ENCODE measurements at regions not wholly inside any gene's neighbourhood (a gene's known extent, or its start where the extent isn't known, plus 50 kb on each side); places are given as distances from the start of the nearest gene placed in this dataset.
A peak's percentile ranks its signal among the peaks of the same experiment; 100 is the strongest.

DNA sequence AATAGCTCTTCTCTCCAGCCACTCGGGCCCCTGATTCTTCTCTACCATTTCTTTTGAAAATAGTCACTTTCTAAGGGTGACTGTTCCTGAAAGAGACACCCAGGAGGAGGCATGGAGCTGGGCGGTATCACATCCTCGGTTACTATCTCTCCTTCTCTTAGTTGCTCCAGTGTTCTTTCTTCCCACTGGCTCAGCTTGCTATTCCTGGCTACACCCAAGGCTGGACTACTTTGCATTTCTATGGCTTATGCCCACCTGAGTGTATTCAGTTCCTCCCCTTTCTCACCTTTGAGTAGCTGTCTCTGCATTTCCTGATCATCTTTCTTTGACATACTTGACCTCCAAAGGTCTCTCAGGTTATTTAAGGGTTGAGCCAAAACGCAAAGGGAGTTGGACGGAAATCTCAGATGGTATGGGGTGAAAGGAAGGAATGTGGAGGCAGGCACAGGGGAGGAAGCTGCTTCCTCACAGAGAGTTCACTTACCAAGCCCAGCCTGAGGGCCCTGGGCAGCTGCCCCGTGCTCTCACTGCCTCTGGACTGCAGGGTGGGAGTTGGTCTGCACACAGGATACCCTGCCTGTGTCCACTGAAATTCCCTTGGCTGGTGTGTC is 155.7 kb downstream of the SNX19 start:
- no peak overlapping the region for H3K27ac Mint-ChIP-seq
- H3K4me1 Mint-ChIP-seq: no peaks in the 10 kb centered on the region
- no peak for ATAC-seq
- no peak overlapping the region for H3K4me3 Mint-ChIP-seq
- no peaks in the 10 kb centered on the region for H3K9me3 Mint-ChIP-seq
- peaks cover 13% of the 10 kb centered on the region for H3K27me3 Mint-ChIP-seq
- no peak for DNase-seq

DNA sequence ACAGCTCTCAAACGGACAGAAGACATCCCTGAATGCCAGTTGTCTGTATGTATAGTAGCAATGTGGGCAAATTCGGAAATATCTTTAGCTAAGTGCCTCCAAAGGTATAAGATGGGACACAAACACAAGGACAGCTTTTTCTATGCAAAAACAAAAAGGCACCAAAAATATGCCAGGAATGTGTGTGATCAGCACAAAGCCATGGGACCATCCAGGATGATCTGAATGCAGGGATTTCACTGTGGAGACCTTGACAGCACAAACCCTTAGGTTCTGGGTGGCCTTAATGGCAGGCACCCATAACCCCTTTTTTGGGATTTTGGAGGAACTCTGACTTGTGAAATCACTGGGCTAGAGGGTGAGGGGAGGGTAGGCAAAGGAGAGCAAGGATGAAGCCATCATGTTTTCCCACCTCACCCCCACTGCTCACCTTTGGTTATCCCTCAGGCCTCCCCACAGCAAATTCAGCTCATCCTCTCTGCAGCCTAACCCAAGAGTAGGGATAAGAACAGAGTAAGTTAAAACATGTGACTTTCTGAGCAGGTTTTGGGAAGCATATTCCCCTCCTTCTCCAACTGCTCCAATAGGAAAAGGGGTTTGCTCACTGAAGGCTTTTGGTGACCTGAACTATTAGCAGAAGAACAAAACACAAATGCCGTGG is 154.6 kb downstream of the SNX19 start:
- no peaks in the 10 kb centered on the region for H3K9me3 Mint-ChIP-seq
- no peak for DNase-seq
- H3K4me3 Mint-ChIP-seq: no peak overlapping the region
- H3K4me1 Mint-ChIP-seq: peaks cover 8% of the 10 kb centered on the region
- H3K27ac Mint-ChIP-seq: no peak overlapping the region
- no peak for ATAC-seq
- peaks cover 20% of the 10 kb centered on the region for H3K27me3 Mint-ChIP-seq

DNA sequence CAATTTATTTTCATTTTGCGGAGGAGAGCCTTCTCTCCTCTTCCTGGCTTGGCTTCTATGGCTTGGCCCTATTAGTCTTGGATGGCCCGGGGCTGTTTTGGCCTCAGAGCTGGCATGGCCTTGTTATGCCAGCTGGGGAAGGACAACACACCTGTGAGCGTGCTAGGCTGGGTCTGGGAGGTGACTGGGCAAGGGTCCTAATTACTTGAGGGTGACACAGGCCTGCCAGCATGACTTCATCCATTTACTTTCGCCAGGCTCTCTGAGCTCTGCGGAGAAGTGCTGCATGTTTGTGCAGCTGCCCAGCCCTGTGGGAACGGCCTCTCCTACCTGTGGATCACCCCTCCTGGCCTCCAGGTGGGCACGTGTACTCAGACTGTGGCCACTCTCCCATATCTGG is 153.6 kb downstream of the SNX19 start:
- Mint-ChIP-seq H3K27me3 (peaks cover 20% of the 10 kb centered on the region), H3K9me3 (no peaks in the 10 kb centered on the region), H3K27ac (no peak overlapping the region), H3K4me3 (no peak overlapping the region), H3K4me1 (peaks cover 8% of the 10 kb centered on the region)
- ATAC-seq (no peak), DNase-seq (no peak)

DNA sequence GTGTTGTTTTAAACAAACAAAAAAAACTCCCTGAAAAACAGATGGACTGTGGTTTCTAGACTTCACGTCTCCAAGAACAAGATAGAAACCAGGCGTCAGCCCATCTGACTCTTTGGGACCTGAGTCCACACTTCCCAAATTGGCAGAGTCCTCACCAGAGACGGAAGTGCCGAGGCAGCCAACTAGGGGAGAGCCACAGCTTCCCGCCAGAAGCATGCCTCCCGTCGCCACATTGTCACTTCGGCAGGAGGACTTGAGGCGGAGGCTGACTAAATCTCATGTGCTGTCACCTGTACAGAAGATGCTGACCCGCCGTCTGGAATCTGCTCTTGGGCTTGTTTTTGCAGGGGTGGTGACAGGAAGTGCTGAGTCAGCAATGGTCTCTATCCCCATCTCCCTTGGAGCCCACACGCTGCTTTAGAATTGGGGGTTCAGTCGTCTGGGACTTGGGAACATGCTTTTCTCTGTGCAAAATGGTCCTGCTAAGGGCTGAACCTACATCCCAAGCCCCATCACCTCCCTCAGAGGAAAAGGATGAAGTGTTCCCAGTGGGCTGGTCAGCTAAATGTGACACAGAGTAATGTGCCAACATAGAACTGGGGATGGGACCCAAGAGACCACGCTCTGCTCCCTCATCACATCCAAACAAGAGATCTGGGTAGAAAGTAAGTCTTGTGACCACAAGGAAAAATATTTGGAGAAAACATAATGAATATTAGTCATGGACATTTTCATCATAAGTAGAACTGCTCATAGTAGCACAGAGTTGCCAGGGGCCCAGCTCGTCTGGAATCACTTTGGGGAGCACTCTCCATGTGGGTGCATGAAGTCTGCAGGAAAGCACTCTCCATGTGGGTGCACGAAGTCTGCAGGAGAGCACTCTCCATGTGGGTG is 152.9 kb downstream of the SNX19 start:
- ATAC-seq (no peak), DNase-seq (no peak)
- H3K9me3 Mint-ChIP-seq: no peaks in the 10 kb centered on the region
- no peak overlapping the region for H3K4me3 Mint-ChIP-seq
- peaks cover 8% of the 10 kb centered on the region for H3K4me1 Mint-ChIP-seq
- H3K27ac Mint-ChIP-seq: no peak overlapping the region
- peaks cover 20% of the 10 kb centered on the region for H3K27me3 Mint-ChIP-seq

DNA sequence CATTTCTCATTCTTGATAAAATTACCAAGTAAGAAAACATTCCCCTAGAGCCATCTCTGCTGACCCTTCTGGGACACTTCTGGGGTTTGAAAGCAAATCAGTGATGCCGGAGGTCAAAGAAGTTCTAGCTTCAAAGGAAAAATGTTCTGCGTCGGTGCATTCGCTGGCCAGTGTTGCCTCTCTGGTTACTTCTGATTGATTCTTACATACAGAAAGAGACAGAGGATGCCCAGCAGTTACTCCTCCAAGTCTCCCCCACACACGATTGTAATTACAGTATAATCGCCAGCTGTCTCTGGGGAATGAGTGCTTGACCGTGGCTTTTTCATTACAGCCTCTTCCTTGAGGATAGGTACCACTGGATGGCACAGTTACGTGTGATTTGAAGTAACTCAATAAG is 150.9 kb downstream of the SNX19 start:
- H3K27ac Mint-ChIP-seq: no peak overlapping the region
- ATAC-seq (no peak), DNase-seq (no peak)
- no peaks in the 10 kb centered on the region for H3K9me3 Mint-ChIP-seq
- peaks cover 26% of the 10 kb centered on the region for H3K27me3 Mint-ChIP-seq
- no peak overlapping the region for H3K4me3 Mint-ChIP-seq
- H3K4me1 Mint-ChIP-seq: peaks cover 8% of the 10 kb centered on the region

DNA sequence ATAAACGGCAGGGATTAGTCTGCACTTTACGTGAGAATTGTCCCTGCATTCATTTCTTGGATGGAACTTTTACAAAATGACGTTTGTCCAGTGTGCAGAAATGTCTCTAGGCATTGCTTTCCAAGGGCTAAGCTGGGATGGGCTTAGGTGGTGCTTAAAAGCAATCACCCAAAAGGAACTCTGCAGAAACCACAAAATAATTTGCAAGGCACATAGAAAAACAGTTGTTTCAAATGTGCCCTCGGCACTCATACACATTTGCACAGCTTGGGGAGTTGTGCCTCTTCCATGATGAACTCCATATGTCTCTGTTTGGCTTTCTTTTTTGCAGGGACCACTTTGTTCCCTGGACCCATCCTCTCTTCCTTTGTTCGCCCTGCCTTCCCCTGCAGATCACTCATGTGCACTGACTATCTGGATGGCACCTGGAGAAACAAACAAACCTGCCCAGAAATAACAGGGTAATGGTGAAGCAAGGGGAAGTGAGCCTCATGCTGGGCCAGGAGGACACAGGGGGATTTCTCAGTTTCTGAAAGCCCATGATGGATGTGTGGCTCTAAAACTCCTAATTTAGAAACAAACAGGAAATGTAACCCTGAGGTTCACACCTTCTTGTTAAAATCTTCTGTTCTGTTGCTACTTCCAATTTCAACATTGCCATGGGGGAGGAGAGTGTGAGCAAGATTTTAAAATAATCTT is 150.2 kb downstream of the SNX19 start:
- ATAC-seq (peak; percentile 8), DNase-seq (no peak)
- Mint-ChIP-seq H3K27ac (peak overlapping the region; percentile 30 to 82), H3K4me3 (no peak overlapping the region), H3K4me1 (peaks cover 8% of the 10 kb centered on the region), H3K9me3 (no peaks in the 10 kb centered on the region), H3K27me3 (peaks cover 19% of the 10 kb centered on the region)

DNA sequence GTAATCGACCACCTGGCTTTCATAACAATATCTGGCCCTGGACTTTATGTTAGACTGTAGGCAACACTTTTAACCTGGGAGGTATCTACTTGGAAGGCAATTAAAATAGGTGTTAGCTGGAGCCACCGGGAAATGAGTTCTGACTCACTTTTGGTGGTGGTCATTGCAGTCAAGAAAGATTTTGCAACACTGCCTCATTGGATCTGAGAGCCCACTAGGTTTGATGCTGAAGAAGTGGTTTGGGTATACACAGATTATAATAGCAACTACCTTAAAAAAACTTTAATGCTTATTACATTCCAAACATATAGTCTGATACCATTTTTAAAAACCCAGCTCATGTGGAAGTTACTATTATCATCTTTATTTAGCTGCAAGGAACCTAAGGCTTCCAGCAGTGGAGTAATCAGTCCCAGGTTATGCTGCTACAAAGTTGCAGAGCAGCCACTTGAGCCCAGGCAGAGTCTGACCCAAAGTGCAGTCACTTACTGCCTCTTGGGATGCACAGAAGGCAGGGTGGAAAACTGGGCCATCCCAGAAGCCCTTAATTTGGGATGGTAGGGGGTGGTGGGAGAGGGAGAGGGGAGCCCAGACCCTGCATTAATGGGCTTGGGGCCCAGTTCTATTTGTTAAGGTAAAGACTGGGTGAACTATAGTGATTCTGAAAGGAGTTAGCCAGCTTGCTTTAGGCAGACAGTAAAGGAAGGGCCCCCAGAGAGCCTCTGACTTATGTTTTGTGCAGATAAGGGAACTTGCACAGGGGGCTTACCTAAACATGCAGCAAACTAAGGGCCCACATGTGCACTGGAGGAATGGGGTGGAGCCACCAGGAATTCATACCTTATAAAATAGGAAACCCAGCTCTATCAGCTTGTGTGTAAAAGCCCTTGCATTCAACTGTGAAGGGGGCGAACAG is 149.4 kb downstream of the SNX19 start:
- Mint-ChIP-seq H3K4me1 (peaks cover 8% of the 10 kb centered on the region), H3K27me3 (peaks cover 15% of the 10 kb centered on the region), H3K4me3 (no peak overlapping the region), H3K27ac (peak overlapping the region; percentile 30 to 82), H3K9me3 (no peaks in the 10 kb centered on the region)
- ATAC-seq: no peak
- no peak for DNase-seq

DNA sequence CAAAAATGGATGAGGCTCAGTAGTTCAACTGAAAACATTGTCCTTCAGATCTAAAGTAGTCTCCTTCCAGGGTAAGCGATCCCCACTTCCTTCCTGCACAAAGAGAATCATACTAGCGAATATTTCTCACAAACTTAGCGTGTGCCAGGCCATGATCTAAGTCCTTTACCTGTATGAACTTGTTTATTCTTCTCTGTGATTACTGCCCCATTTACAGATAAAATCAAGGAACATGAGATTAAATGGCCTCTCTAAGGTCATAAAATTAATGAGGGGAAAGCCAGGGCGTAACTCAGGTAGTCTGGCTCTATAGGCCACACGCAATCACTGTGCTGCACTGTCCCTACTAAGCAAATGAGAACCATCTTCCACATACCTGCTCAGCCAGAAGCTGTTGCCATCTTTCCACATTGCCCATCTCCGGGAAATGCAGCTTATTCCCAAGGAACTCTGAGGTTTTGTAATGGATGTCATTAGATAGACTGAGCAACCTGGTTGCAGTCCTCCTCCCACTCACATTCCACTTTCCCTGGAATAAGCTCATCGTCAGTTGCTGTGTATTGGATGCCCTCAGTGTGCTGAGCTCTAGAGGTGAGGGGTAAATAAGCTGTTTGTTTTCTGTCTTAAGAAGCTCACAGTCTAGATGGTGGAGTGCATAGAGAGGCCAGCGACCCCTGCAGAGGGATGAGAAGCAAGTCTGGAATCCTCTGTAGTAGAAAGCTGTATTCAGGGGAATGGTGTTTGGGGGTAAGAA is 146.3 kb downstream of the SNX19 start:
- H3K9me3 Mint-ChIP-seq: no peaks in the 10 kb centered on the region
- H3K4me1 Mint-ChIP-seq: peaks cover 8% of the 10 kb centered on the region
- H3K27ac Mint-ChIP-seq: peak overlapping the region in 1 of 2 donors; percentile 28
- DNase-seq: no peak
- no peak for ATAC-seq
- no peak overlapping the region for H3K4me3 Mint-ChIP-seq
- peaks cover 15% of the 10 kb centered on the region for H3K27me3 Mint-ChIP-seq

DNA sequence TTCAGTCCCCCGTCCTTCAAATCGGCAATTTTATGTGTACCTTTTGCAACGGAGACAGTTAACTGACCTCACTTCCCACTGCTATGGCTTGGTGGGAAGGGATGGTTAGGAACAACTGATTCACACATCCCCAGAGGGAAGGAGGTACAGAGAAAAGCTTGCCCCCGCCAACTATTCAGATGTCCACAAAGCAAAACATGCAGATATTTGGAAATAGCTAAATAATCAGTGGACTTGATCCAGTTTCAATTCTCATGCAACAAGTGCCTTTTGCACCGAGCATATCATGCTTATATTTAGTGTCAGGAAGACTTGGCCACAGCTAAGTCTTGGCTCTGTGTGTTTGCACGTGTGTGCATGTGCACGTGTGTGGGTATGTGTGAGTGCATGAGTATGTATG is 144.6 kb downstream of the SNX19 start:
- no peak for ATAC-seq
- peaks cover 7% of the 10 kb centered on the region for H3K27me3 Mint-ChIP-seq

DNA sequence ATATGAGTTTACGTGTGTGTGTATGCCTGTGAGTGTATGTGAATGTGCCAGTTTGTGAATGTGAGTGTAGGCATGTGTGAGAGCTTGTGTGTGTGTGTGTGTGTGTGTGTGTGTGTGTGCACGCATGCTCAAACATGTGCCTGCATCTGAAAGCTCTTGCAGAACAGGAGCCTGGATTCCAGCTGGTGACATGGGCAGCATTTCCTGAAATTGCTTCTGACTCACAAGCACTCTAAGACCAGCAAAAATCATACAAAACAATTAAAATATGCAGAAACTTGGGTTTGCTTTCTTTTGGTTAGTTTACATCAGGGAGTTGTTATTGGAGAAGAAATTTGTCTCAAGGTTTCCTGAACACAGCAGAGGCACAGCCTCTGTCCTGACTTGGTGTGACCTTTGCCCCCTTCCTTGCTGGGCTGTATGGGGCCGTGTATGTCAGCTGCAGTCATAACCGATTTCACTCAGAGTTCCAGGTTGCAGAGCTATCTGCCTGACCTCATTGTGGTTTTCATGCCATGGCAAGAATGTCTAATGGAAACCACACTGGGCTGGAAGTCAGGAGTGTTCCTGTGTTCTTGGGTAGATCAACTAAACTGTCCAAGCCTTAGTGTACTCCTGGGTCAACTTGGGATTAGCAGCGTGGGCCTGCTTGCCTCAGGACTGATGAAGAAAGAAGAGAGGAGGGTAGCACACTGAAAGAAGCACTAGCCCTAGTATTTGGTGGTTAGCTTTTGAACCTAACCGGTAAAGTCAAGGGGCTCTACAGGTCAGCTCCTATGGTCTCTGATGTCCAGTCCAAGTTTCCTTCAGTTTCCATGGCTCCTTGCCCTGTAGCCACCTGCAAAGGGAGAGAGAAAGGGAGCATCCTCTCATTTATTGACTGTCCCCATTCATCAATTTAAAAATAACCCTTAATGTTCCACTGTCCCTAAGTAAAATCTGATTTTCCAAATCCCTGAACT is 143.7 kb downstream of the SNX19 start:
- no peak for ATAC-seq
- Mint-ChIP-seq H3K4me1 (no peaks in the 10 kb centered on the region), H3K27ac (no peak overlapping the region), H3K4me3 (no peak overlapping the region), H3K9me3 (peaks cover 0 to 2% of the 10 kb centered on the region in 2 donors), H3K27me3 (peaks cover 12% of the 10 kb centered on the region)
- no peak for DNase-seq

More for the DNA sequence above, 144.6 kb downstream of the SNX19 start:
- H3K4me1 Mint-ChIP-seq: no peaks in the 10 kb centered on the region
- H3K4me3 Mint-ChIP-seq: no peak overlapping the region
- no peak overlapping the region for H3K27ac Mint-ChIP-seq
- H3K9me3 Mint-ChIP-seq: no peaks in the 10 kb centered on the region
- no peak for DNase-seq

DNA sequence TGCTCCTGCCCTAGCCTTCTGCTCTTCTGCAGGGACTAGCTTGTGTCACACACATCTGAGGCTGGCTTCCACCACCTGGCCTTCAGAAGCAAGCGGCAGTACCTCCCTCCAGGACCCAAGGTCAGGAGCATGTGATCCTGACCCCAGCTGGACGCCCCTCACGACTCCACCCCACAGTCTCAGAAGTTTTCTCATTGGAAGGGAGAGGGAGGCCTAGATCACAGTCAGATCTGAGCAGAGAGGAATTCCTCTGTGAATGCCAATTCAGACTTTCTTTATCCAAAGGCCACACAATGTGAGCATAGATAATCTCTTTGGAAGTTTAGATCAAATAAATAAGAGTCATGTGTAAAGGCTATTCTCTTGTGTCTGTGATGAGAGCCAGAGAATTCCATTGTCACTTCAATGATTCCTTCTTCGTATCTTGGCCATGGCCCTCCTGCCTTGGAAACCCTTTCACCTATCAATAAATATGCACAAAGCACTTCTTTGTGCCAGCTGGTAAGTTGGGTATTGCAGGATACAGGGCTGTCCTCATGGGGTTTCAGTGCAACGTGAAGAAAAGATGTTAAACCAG is 142.9 kb downstream of the SNX19 start:
- H3K9me3 Mint-ChIP-seq: peaks cover 0 to 5% of the 10 kb centered on the region in 2 donors
- no peak overlapping the region for H3K27ac Mint-ChIP-seq
- peaks cover 19% of the 10 kb centered on the region for H3K27me3 Mint-ChIP-seq
- no peaks in the 10 kb centered on the region for H3K4me1 Mint-ChIP-seq
- H3K4me3 Mint-ChIP-seq: no peak overlapping the region
- ATAC-seq: no peak
- DNase-seq: no peak

DNA sequence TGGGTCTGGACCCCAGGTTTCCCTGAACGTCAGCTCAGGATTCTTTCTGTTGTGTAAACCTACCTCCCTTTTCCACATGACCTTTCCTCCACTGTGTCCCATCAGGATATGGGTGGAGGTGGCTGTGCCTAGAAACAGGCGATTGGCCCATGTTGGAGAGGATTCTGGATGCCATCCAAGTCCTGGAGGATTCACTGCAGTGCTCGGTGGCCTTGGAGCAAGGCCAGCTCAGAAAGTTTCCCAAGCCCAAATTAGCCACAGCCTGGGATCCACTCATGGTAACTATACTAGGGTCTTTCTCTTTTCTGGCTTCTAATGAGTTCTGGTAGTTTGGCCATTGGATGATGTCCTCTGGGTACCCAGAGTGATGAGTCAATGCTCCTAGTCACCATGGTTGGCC is 141.6 kb downstream of the SNX19 start:
- Mint-ChIP-seq H3K27ac (no peak overlapping the region), H3K9me3 (peaks cover 0 to 5% of the 10 kb centered on the region in 2 donors), H3K4me3 (no peak overlapping the region), H3K27me3 (peaks cover 12% of the 10 kb centered on the region), H3K4me1 (no peaks in the 10 kb centered on the region)
- DNase-seq (no peak), ATAC-seq (no peak)
